Smooth muscle cell (in vitro differentiated cells): ENCODE measurements at regions not wholly inside any gene's neighbourhood (a gene's known extent, or its start where the extent isn't known, plus 50 kb on each side); places are given as distances from the start of the nearest gene placed in this dataset.
"Not testable (repeated sequence)": the region's sequence is repeated elsewhere in the genome, so short reads cannot be mapped to it uniquely, and the experiment has no call there.

ENCODE experiments used
- DNase-seq: peaks from one replicate; lab custom pipeline; 2025; ENCODE audit not compliant: unreplicated experiment; lab: John Stamatoyannopoulos, UW
- H2AFZ ChIP-seq: fragments of 200-600 bp; sonication (generic); 2 replicates; pipeline ENCODE4 v1.6.0; 2016; ENCODE audit warnings: antibody characterized with exemption, low read depth, mild to moderate bottlenecking
- H3F3A ChIP-seq: fragments of 200-600 bp; sonication (generic); 2 replicates; pipeline ENCODE4 v1.6.0; 2017; ENCODE audit warnings: antibody characterized with exemption, low read depth
- H3K27ac ChIP-seq: fragments of 200-600 bp; sonication (generic); 2 replicates; pipeline ENCODE4 v1.5.1; 2016; ENCODE audit warnings: low read depth, mild to moderate bottlenecking
- H3K27me3 ChIP-seq: fragments of 200-600 bp; sonication (generic); 2 replicates; pipeline ENCODE4 v1.6.1; 2016; ENCODE audit warnings: low read depth, mild to moderate bottlenecking
- H3K36me3 ChIP-seq: fragments of 200-600 bp; sonication (generic); 2 replicates; pipeline ENCODE4 v1.5.1; 2016; ENCODE audit warnings: low read depth
- H3K4me1 ChIP-seq: fragments of 200-600 bp; sonication (generic); 2 replicates; pipeline ENCODE4 v1.5.1; 2016; ENCODE audit warnings: low read depth
- H3K4me2 ChIP-seq: fragments of 200-600 bp; sonication (generic); 2 replicates; pipeline ENCODE4 v1.6.0; 2016; ENCODE audit warnings: mild to moderate bottlenecking
- H3K4me3 ChIP-seq: fragments of 200-600 bp; sonication (generic); 2 replicates; pipeline ENCODE4 v1.5.1; 2016; ENCODE audit warnings: mild to moderate bottlenecking
- H3K79me2 ChIP-seq: fragments of 200-600 bp; sonication (generic); 2 replicates; pipeline ENCODE4 v1.6.0; 2016; ENCODE audit warnings: low read depth, mild to moderate bottlenecking
- H3K9ac ChIP-seq: fragments of 200-600 bp; sonication (generic); 2 replicates; pipeline ENCODE4 v1.6.0; 2016; ENCODE audit warnings: low read depth
- H3K9me3 ChIP-seq: fragments of 200-600 bp; sonication (generic); replicated peaks from 2 replicates; pipeline ENCODE4 v1.5.1; 2016; ENCODE audit warnings: low read depth
- H4K20me1 ChIP-seq: fragments of 200-600 bp; sonication (generic); 2 replicates; pipeline ENCODE4 v1.6.0; 2016; ENCODE audit warnings: low read depth
- WGBS: methylation state at CpG from one replicate; pipeline ENCODE4 v1.1.7; 2016; ENCODE audit warnings: low lambda C conversion rate; 5-methylcytosine and 5-hydroxymethylcytosine counted together

- H3K9me3 ChIP-seq, H3K9ac ChIP-seq, H3K4me2 ChIP-seq, DNase-seq, H3K27me3 ChIP-seq, H3K4me1 ChIP-seq, H3K4me3 ChIP-seq, H3K79me2 ChIP-seq, H3F3A ChIP-seq, H2AFZ ChIP-seq, H3K27ac ChIP-seq, H4K20me1 ChIP-seq, H3K36me3 ChIP-seq: not testable (repeated sequence)
- no CpG with 5 or more reads among the region's 1 CpG for WGBS
Measured at GRCh38 chr1:120308940-120309578, 105.8 kb upstream of the NBPF8 start.

DNA sequence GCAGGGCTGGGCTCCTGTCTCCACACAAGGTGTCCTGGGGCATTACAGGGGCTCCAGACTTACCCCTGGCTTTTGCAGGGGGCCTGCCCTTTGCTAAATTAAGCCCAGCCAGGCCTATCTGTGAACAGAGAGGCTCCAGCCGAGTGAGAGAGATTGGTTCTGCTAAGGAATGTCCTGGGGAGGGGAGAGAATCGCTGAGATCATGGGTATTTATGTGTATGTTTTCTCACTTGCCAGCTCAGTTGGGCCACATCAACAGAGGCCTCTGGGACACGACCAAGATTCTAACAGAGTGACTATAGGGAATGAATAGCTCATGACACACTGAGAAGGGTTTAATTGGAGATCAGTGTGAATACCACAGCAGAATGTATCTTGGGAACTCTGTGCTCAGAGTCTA lies 109.8 kb upstream of the NBPF8 start:
- H4K20me1 ChIP-seq, H3K27ac ChIP-seq, H3F3A ChIP-seq, H3K4me2 ChIP-seq, H2AFZ ChIP-seq, H3K9ac ChIP-seq, H3K9me3 ChIP-seq, H3K4me1 ChIP-seq, H3K36me3 ChIP-seq, H3K27me3 ChIP-seq, H3K4me3 ChIP-seq, H3K79me2 ChIP-seq, DNase-seq: not testable (repeated sequence)
- no CpG with 5 or more reads among the region's 3 CpGs for WGBS

- WGBS: no CpG with 5 or more reads among the region's 2 CpGs
- H3K4me2 ChIP-seq, DNase-seq, H3K9ac ChIP-seq, H3K27ac ChIP-seq, H3K27me3 ChIP-seq, H2AFZ ChIP-seq, H3K79me2 ChIP-seq, H3K9me3 ChIP-seq, H3K4me1 ChIP-seq, H3K36me3 ChIP-seq, H3F3A ChIP-seq, H4K20me1 ChIP-seq, H3K4me3 ChIP-seq: not testable (repeated sequence)
Measured at GRCh38 chr1:120304341-120304740, 110.5 kb upstream of the NBPF8 start.

GRCh38 chr1:120299433-120300057 lies 115.3 kb upstream of the NBPF8 start:
- not testable (repeated sequence) for H3K27me3 ChIP-seq, H3K4me3 ChIP-seq, H3F3A ChIP-seq, DNase-seq, H3K36me3 ChIP-seq, H3K27ac ChIP-seq, H2AFZ ChIP-seq, H3K79me2 ChIP-seq, H4K20me1 ChIP-seq, H3K9me3 ChIP-seq, H3K9ac ChIP-seq, H3K4me2 ChIP-seq, H3K4me1 ChIP-seq
- WGBS: 67% methylated on average over 3 of the region's 4 CpGs

GRCh38 chr1:120298487-120298886 lies 116.3 kb upstream of the NBPF8 start:
- not testable (repeated sequence) for DNase-seq, H3K4me3 ChIP-seq, H3K79me2 ChIP-seq, H3K4me1 ChIP-seq, H4K20me1 ChIP-seq, H3K9ac ChIP-seq, H3K9me3 ChIP-seq, H2AFZ ChIP-seq, H3F3A ChIP-seq, H3K4me2 ChIP-seq, H3K27me3 ChIP-seq, H3K27ac ChIP-seq, H3K36me3 ChIP-seq
- WGBS: no CpG with 5 or more reads among the region's 3 CpGs

GRCh38 chr1:120297345-120297953 lies 117.4 kb upstream of the NBPF8 start:
- WGBS: no CpG with 5 or more reads among the region's 3 CpGs
- H3K79me2 ChIP-seq, H3K27me3 ChIP-seq, H4K20me1 ChIP-seq, H3K9ac ChIP-seq, H3K27ac ChIP-seq, H3K9me3 ChIP-seq, H3K4me3 ChIP-seq, H3K4me1 ChIP-seq, H2AFZ ChIP-seq, H3K36me3 ChIP-seq, H3F3A ChIP-seq, DNase-seq, H3K4me2 ChIP-seq: not testable (repeated sequence)

DNA sequence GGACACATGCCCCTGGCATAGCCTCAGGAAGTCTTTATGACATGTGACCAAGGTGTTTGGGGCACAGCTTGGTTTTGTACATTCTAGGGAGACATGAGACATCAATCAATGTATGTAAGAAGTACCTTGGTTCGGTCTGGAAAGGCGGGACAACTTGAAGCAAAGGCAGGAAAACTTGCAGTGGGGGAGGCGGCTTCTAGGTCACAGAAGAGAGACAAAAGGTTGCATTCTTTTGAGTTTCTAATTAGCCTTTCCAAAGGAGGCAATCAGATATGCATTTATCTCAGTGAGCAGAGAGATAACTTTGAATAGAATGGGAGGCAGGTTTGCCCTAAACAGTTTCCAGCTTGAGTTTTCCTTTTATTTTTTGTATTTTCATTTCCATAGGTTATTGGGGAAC lies 113.8 kb upstream of the SEC22B start:
- WGBS: no CpG with 5 or more reads among the region's 3 CpGs
- not testable (repeated sequence) for H3K4me1 ChIP-seq, H3K9me3 ChIP-seq, H3K4me2 ChIP-seq, H3K36me3 ChIP-seq, H3K79me2 ChIP-seq, H3F3A ChIP-seq, H3K4me3 ChIP-seq, H3K9ac ChIP-seq, H3K27ac ChIP-seq, H4K20me1 ChIP-seq, H2AFZ ChIP-seq, DNase-seq, H3K27me3 ChIP-seq

DNA sequence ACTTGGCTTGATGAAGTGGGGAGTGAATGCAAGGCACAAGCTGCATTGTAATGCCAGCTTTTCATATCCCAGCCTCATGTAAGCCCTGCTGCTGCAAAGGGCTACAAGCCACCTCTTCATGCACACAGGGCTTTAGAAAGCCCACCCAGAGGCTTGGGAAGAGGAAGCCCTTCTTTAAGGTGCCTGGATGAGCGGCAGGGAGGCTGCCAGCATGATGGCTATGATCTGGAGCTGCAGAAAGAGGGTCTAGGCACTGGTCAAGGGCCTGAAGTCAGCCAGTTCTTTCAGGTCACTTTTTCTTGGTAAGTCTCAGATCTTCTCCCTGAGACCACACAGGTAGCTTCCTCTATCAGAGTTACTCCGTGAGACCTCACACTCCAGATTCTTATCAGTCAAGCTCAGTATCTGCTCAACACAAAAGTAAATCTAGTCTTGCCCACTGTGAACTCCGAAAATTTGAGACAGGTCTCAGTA lies 113.3 kb upstream of the SEC22B start:
- not testable (repeated sequence) for H3K36me3 ChIP-seq
- no CpG with 5 or more reads among the region's 3 CpGs for WGBS

More for the DNA sequence above, 113.3 kb upstream of the SEC22B start:
- H3K27me3 ChIP-seq, H3K4me1 ChIP-seq, H3K9me3 ChIP-seq, H3K27ac ChIP-seq, H3K4me3 ChIP-seq, H3K4me2 ChIP-seq, DNase-seq, H3K79me2 ChIP-seq, H2AFZ ChIP-seq, H3F3A ChIP-seq, H3K9ac ChIP-seq, H4K20me1 ChIP-seq: not testable (repeated sequence)
